Limb (tissue), 2 donors: ENCODE measurements at regions not wholly inside any gene's neighbourhood (a gene's known extent, or its start where the extent isn't known, plus 50 kb on each side); places are given as distances from the start of the nearest gene placed in this dataset.

Experiments used
- DNase-seq, 2 donors: peaks; one replicate each; pipeline ENCODE4 v3.0.0-alpha.2; 2016; ENCODE audit errors: extremely low spot score in 2 of 2

DNA sequence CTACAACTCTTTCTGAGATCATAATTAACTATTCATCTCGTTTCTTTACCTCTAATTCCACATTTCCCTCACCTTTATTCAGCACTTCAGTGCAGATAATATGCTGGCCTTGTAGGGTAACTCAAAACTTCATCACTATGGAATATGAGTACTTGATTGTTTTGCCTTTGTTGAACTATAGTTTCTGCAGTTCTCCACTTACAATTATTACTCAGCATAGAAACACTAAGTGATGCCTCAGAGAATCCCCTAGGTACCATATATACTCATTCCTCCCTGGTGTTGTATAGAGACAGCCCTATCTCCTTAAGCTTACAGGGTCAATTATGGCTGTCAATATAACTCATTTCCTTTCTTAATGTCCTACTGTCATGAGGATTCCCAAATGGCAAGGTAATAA is 380.6 kb upstream of the RBMS3 start:
- no peak for DNase-seq

GRCh38 chr3:28901018-28901417 is 379.9 kb upstream of the RBMS3 start:
- no peak for DNase-seq

DNA sequence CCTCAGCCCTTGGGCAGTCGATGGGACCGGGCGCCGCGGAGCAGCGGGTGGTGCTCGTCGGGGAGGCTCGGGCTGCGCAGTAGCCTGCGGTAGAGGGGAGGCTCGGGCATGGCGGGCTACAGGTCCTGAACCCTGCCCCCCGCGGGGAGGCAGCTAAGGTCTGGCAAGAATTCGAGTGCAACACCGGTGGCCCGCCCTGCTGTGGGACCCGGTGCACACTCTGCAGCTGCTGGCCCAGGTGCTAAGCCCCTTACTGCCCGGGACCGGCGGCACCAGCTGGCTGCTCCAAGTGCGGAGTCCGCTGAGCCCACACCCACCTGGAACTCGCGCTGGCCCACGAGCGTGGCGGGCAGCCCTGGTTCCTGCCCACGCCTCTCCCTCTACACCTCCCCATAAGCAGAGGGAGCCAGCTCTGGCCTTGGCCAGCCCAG is 377.7 kb upstream of the RBMS3 start:
- DNase-seq: no peak

DNA sequence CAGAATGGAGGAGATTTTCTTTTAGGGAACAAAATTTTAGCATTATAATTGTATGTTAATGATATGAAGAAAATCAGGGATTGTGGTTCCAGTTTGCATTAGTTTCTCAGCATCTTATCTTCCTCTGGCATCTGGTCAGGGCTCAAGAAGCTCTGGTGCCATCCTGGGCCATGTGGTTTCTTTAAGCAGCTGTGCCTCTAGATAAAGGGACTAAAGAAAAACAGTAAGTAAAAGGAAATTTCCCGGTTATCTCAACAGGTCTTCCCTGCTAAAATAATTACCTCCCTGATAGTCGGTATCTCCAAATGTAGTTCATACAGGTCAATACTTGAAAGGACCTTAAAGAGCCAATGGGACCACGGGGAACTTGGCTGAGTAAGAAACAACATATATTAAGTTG is 375.1 kb upstream of the RBMS3 start:
- no peak for DNase-seq

DNA sequence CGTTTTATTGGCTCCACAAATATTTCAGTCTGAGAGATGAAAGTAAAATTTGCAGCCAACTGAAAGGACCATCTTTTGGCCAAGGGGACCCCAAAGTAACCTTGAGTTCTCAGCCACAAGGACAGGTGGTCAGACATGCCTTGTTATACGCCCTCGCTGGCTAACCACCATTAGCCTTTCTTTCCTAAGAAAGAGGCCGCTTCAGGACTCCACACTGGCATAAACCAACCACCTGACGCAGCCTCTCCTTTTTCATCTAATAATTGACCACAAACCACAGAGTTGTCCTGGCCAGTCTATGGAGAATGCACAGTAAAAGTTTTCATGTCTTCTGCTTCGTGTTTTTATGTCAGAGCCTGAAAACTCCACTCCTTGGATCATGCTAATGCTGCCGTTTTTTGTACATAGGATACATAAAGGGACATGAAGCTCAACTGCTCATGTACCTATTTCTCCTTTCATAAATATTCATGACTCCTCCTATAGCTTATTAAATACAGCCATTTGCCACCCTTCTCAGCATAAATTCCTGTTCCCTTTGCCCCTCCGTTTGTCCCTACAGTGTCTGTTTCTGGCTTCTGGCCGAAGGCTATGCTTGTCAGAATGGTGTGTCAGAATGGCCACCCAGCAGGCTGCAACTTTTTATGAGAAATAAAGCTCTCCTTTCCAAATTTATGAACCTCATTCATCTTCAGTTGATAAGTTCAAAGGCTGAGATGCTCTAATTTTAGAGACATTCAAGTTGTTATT is 374.1 kb upstream of the RBMS3 start:
- no peak for DNase-seq

DNA sequence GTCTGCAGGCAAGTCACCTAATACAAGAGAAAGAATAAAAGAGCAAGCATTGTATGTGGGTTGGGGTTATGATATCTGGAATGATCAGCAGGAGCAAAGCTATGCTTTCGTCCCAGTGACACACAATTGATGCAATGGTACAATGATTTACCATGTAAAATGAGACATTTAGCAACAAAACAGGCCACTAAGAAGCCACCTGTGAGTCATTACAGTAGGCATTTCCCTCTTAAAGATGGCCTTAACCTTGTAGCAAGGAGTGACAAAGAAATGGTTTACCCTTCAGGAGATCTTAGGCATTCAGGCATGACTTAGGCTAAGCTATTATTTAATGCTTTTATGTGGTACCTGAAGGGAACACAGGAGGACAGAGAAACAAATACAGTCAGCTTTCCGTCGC is 373.3 kb upstream of the RBMS3 start:
- DNase-seq: no peak

- DNase-seq: no peak
Measured at GRCh38 chr3:28912120-28912885, 368.6 kb upstream of the RBMS3 start.

DNA sequence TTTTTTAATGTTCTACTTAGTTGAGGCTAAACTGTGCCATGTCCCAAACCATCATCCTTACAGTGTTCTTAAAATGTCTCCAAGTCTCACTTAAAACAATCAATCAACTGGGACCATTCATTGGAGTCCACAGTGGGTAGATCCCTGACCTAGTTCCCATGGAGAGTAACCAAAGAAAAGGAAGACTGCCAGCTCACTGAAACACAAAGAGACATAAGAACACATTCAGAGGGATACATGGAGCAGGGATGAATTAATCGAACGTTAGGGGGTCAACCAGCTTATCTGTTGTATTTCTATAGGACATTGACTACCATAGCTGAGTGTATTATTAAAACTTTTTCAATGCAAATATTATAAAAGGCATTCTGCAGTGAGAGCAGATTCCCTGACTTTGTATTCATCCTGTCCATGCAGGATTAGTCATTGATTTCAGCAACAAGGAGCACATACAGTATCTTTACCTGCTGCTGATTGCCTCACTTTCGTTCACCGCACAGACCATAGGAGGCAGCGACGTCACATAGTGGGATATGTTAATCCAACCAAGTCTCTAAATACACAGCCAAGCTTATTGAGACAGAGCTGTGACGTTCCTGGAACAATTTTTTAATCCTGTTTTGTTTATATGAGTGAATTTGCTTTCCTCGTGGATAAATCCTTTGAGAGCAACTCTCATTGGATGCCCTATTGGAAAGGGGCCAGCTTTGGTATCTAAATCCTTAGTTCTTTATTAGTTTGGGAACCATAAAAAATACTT is 364.9 kb upstream of the RBMS3 start:
- DNase-seq: peak; percentile 33 to 44

DNA sequence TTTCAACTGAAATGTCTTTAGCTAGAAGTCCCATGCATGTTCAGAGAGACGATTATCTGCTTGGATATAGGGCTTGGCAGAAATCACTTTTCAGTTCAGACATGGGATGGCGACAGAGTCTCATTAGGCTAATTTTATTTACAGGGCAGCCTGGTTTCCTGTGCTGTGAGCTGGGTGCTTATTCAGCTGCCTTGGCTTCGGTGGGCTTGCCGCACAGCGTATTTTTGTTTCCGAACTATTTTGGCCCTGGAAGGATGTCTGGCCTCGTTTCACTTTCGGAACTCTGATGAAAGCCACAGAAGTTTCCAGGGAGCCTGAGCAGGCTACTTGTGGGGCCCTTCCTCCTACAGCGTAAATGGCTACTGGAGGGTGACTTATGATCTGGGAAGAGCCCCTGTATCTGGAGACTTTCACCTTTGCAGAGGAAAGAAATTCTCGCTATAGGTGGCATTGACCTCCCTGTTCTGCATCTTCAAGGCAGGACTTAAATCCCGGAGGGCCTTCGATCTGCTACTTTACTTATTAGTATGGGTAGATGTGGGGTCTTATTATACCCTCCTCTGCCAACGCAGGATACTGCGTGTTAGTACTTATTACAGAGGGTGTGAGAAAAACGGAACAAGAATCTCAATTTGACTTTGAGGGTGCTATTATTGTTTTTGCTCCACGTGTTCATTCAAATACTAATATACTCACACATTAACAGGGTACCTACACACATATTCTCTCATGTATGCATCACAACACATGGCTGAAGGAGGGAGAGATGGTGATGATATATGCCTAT is 364.0 kb upstream of the RBMS3 start:
- peak; percentile 75 to 90 for DNase-seq

GRCh38 chr3:28917895-28918475 is 362.9 kb upstream of the RBMS3 start:
- DNase-seq: no peak

DNA sequence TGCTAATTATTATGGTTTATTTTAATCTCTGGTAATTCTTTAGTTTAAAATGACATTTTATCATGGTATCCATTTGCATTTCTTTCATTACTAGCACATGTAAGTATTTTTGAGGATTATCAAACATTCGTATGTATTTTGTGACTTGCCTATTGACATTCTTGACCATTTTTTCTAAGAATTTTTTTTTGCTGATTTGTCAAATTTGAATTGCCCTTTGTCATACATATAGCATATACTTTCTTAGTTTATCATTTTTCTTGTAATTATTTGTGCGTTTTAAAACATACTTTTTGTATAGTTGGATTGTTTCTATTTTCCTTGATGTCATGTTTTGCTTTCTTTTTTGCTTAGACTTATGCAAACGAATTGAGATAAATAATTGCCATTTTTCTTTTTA is 358.5 kb upstream of the RBMS3 start:
- DNase-seq: no peak

GRCh38 chr3:28923994-28924393 is 356.9 kb upstream of the RBMS3 start:
- DNase-seq: no peak

DNA sequence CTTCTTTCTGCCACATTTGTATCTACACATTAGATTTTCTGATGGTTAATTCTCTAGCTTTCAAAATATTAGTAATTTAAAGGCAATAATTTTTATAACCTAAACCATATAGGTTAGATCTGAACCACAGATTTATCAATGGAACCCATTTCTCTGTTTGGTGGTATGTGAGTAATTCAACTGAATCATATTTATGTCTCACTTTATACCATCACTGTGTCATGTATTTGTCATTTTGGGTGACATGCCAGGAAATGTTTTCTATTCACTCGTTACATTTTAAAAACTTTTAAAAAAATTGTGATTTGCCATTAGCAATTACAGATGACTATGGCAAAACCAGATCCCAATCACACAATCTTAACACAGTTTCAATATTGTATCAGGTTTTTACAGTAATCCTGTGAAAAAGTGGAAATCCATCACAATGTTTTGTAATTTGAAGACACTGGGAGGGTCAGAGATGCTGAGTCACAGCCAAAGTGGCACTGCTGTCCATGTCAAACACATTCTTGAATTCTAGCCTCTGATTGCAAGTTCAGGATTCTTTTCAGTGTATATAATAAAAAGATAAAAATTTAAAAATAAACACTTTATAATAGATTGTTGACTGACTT is 356.0 kb upstream of the RBMS3 start:
- DNase-seq: no peak

- no peak for DNase-seq
Measured at GRCh38 chr3:28933337-28933736, 347.5 kb upstream of the RBMS3 start.

GRCh38 chr3:28934126-28934813 is 346.6 kb upstream of the RBMS3 start:
- no peak for DNase-seq

- DNase-seq: no peak
Measured at GRCh38 chr3:28935146-28935545, 345.7 kb upstream of the RBMS3 start.

- DNase-seq: no peak
Measured at GRCh38 chr3:28936154-28936553, 344.7 kb upstream of the RBMS3 start.

DNA sequence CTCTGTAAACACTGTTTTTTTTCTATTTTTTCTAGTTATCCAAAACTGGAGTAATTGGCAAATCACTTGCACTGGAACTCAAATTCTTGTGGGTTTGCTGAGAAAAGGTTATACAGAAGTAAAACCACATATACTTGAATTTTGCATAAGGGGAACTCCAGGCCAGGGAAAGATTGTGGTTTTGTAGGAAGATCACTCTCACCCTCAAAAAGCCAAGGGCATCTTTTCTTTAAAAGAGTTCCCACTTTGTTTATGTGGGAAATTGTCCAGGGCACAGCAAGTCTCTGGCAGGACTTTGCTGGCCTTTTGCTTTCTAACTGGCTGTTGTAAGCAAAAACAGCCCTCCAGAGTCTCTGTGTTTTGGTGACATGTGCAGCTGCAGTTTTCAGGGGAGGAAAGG is 340.3 kb upstream of the RBMS3 start:
- DNase-seq: peak in 1 of 2 donors; percentile 27

DNA sequence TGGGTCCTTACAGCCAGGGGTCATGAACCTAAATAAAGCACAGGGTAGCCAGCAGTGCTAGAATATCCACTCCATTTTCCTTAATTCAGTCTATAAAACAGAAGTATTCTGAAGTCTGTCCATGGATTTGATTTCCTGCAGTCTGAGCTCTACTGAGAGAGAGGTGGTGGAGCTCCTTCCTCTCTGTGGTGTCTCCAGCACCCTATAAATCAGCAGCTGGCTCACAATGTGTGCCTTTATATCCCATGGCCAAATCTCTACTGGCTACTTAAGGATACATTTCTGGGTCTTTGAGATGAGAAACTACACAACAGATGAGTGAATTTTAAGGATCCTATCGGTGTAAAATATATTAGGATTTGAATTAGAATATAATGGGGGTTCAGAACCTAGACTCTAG is 339.9 kb upstream of the RBMS3 start:
- no peak for DNase-seq

- no peak for DNase-seq
Measured at GRCh38 chr3:28947061-28947460, 333.8 kb upstream of the RBMS3 start.
